ENCODE measurements at regions not wholly inside any gene's neighbourhood (a gene's known extent, or its start where the extent isn't known, plus 50 kb on each side); places are given as distances from the start of the nearest gene placed in this dataset.

- Histone ChIP-seq H3K9ac (ENCODE audit: low read depth in 1 of 2, low read length in 2 of 2) (no peak overlapping the region), H3K36me3 (ENCODE audit: control insufficient read depth in 2 of 2, insufficient read depth in 2 of 2, low read length in 2 of 2) (no peaks in the 10 kb centered on the region), H3K27me3 (ENCODE audit: control insufficient read depth in 2 of 2, insufficient read depth in 2 of 2, low read length in 2 of 2) (no peaks in the 10 kb centered on the region), H3K4me1 (ENCODE audit: control insufficient read depth in 2 of 2, insufficient read depth in 2 of 2, low read length in 2 of 2) (peaks cover 6 to 7% of the 10 kb centered on the region in 2 donors), H3K4me3 (ENCODE audit: low read length in 2 of 2) (no peak overlapping the region), H3K9me3 (ENCODE audit: control insufficient read depth in 2 of 2, low read length in 2 of 2) (no peaks in the 10 kb centered on the region), H3K27ac (ENCODE audit: low read depth in 2 of 2, low read length in 2 of 2) (no peak overlapping the region)
These were observed 122.8 kb upstream of the FHL2 start for GRCh38 chr2:105521616-105522015.

GRCh38 chr2:105521176-105521575 lies 122.3 kb upstream of the FHL2 start:
- Histone ChIP-seq H3K27me3 (ENCODE audit: control insufficient read depth in 2 of 2, insufficient read depth in 2 of 2, low read length in 2 of 2) (no peaks in the 10 kb centered on the region), H3K9ac (ENCODE audit: low read depth in 1 of 2, low read length in 2 of 2) (no peak overlapping the region), H3K4me1 (ENCODE audit: control insufficient read depth in 2 of 2, insufficient read depth in 2 of 2, low read length in 2 of 2) (peaks cover 6 to 7% of the 10 kb centered on the region in 2 donors), H3K9me3 (ENCODE audit: control insufficient read depth in 2 of 2, low read length in 2 of 2) (no peaks in the 10 kb centered on the region), H3K4me3 (ENCODE audit: low read length in 2 of 2) (no peak overlapping the region), H3K36me3 (ENCODE audit: control insufficient read depth in 2 of 2, insufficient read depth in 2 of 2, low read length in 2 of 2) (no peaks in the 10 kb centered on the region), H3K27ac (ENCODE audit: low read depth in 2 of 2, low read length in 2 of 2) (no peak overlapping the region)

GRCh38 chr2:105519516-105519915 lies 120.7 kb upstream of the FHL2 start:
- no peaks in the 10 kb centered on the region for H3K36me3 ChIP-seq (ENCODE audit: control insufficient read depth in 2 of 2, insufficient read depth in 2 of 2, low read length in 2 of 2)
- H3K4me3 ChIP-seq (ENCODE audit: low read length in 2 of 2) = no peak overlapping the region
- H3K27ac ChIP-seq (ENCODE audit: low read depth in 2 of 2, low read length in 2 of 2) = no peak overlapping the region
- H3K27me3 ChIP-seq (ENCODE audit: control insufficient read depth in 2 of 2, insufficient read depth in 2 of 2, low read length in 2 of 2) = no peaks in the 10 kb centered on the region
- peaks cover 6 to 7% of the 10 kb centered on the region in 2 donors for H3K4me1 ChIP-seq (ENCODE audit: control insufficient read depth in 2 of 2, insufficient read depth in 2 of 2, low read length in 2 of 2)
- H3K9ac ChIP-seq (ENCODE audit: low read depth in 1 of 2, low read length in 2 of 2) = no peak overlapping the region
- no peaks in the 10 kb centered on the region for H3K9me3 ChIP-seq (ENCODE audit: control insufficient read depth in 2 of 2, low read length in 2 of 2)

GRCh38 chr2:105518897-105519296 lies 120.0 kb upstream of the FHL2 start:
- no peaks in the 10 kb centered on the region for H3K27me3 ChIP-seq (ENCODE audit: control insufficient read depth in 2 of 2, insufficient read depth in 2 of 2, low read length in 2 of 2)
- no peaks in the 10 kb centered on the region for H3K36me3 ChIP-seq (ENCODE audit: control insufficient read depth in 2 of 2, insufficient read depth in 2 of 2, low read length in 2 of 2)
- peaks cover 6 to 7% of the 10 kb centered on the region in 2 donors for H3K4me1 ChIP-seq (ENCODE audit: control insufficient read depth in 2 of 2, insufficient read depth in 2 of 2, low read length in 2 of 2)
- H3K4me3 ChIP-seq (ENCODE audit: low read length in 2 of 2) = no peak overlapping the region
- no peak overlapping the region for H3K27ac ChIP-seq (ENCODE audit: low read depth in 2 of 2, low read length in 2 of 2)
- H3K9ac ChIP-seq (ENCODE audit: low read depth in 1 of 2, low read length in 2 of 2) = no peak overlapping the region
- H3K9me3 ChIP-seq (ENCODE audit: control insufficient read depth in 2 of 2, low read length in 2 of 2) = no peaks in the 10 kb centered on the region

- Histone ChIP-seq H3K4me3 (ENCODE audit: low read length in 2 of 2) (no peak overlapping the region), H3K36me3 (ENCODE audit: control insufficient read depth in 2 of 2, insufficient read depth in 2 of 2, low read length in 2 of 2) (no peaks in the 10 kb centered on the region), H3K9me3 (ENCODE audit: control insufficient read depth in 2 of 2, low read length in 2 of 2) (no peaks in the 10 kb centered on the region), H3K4me1 (ENCODE audit: control insufficient read depth in 2 of 2, insufficient read depth in 2 of 2, low read length in 2 of 2) (peaks cover 6 to 7% of the 10 kb centered on the region in 2 donors), H3K27ac (ENCODE audit: low read depth in 2 of 2, low read length in 2 of 2) (peak overlapping the region in 1 of 2 donors; percentile 26), H3K27me3 (ENCODE audit: control insufficient read depth in 2 of 2, insufficient read depth in 2 of 2, low read length in 2 of 2) (no peaks in the 10 kb centered on the region), H3K9ac (ENCODE audit: low read depth in 1 of 2, low read length in 2 of 2) (peak overlapping the region in 1 of 2 donors; percentile 9)
These were observed 119.2 kb upstream of the FHL2 start for GRCh38 chr2:105517814-105518705.

- H3K4me3 ChIP-seq (ENCODE audit: low read length in 2 of 2) = no peak overlapping the region
- H3K9ac ChIP-seq (ENCODE audit: low read depth in 1 of 2, low read length in 2 of 2) = no peak overlapping the region
- H3K4me1 ChIP-seq (ENCODE audit: control insufficient read depth in 2 of 2, insufficient read depth in 2 of 2, low read length in 2 of 2) = peaks cover 6 to 7% of the 10 kb centered on the region in 2 donors
- H3K9me3 ChIP-seq (ENCODE audit: control insufficient read depth in 2 of 2, low read length in 2 of 2) = no peaks in the 10 kb centered on the region
- H3K27ac ChIP-seq (ENCODE audit: low read depth in 2 of 2, low read length in 2 of 2) = no peak overlapping the region
- no peaks in the 10 kb centered on the region for H3K27me3 ChIP-seq (ENCODE audit: control insufficient read depth in 2 of 2, insufficient read depth in 2 of 2, low read length in 2 of 2)
- no peaks in the 10 kb centered on the region for H3K36me3 ChIP-seq (ENCODE audit: control insufficient read depth in 2 of 2, insufficient read depth in 2 of 2, low read length in 2 of 2)
These were observed 116.9 kb upstream of the FHL2 start for GRCh38 chr2:105515581-105516415.

- H3K9me3 ChIP-seq (ENCODE audit: control insufficient read depth in 2 of 2, low read length in 2 of 2) = no peaks in the 10 kb centered on the region
- H3K27ac ChIP-seq (ENCODE audit: low read depth in 2 of 2, low read length in 2 of 2) = no peak overlapping the region
- peaks cover 7 to 8% of the 10 kb centered on the region in 2 donors for H3K4me1 ChIP-seq (ENCODE audit: control insufficient read depth in 2 of 2, insufficient read depth in 2 of 2, low read length in 2 of 2)
These were observed 115.7 kb upstream of the FHL2 start for GRCh38 chr2:105514576-105514975.

GRCh38 chr2:105510761-105511528 lies 112.1 kb upstream of the FHL2 start:
- Histone ChIP-seq H3K27me3 (ENCODE audit: control insufficient read depth in 2 of 2, insufficient read depth in 2 of 2, low read length in 2 of 2) (no peaks in the 10 kb centered on the region), H3K27ac (ENCODE audit: low read depth in 2 of 2, low read length in 2 of 2) (no peak overlapping the region), H3K4me1 (ENCODE audit: control insufficient read depth in 2 of 2, insufficient read depth in 2 of 2, low read length in 2 of 2) (peaks cover 0 to 2% of the 10 kb centered on the region in 2 donors), H3K9ac (ENCODE audit: low read depth in 1 of 2, low read length in 2 of 2) (no peak overlapping the region), H3K36me3 (ENCODE audit: control insufficient read depth in 2 of 2, insufficient read depth in 2 of 2, low read length in 2 of 2) (no peaks in the 10 kb centered on the region), H3K4me3 (ENCODE audit: low read length in 2 of 2) (no peak overlapping the region), H3K9me3 (ENCODE audit: control insufficient read depth in 2 of 2, low read length in 2 of 2) (no peaks in the 10 kb centered on the region)

More at GRCh38 chr2:105514576-105514975, 115.7 kb upstream of the FHL2 start:
- Histone ChIP-seq H3K9ac (ENCODE audit: low read depth in 1 of 2, low read length in 2 of 2) (no peak overlapping the region), H3K27me3 (ENCODE audit: control insufficient read depth in 2 of 2, insufficient read depth in 2 of 2, low read length in 2 of 2) (no peaks in the 10 kb centered on the region), H3K4me3 (ENCODE audit: low read length in 2 of 2) (no peak overlapping the region), H3K36me3 (ENCODE audit: control insufficient read depth in 2 of 2, insufficient read depth in 2 of 2, low read length in 2 of 2) (no peaks in the 10 kb centered on the region)

GRCh38 chr2:105509269-105510086 lies 110.6 kb upstream of the FHL2 start:
- Histone ChIP-seq H3K4me3 (ENCODE audit: low read length in 2 of 2) (no peak overlapping the region), H3K9me3 (ENCODE audit: control insufficient read depth in 2 of 2, low read length in 2 of 2) (no peaks in the 10 kb centered on the region), H3K36me3 (ENCODE audit: control insufficient read depth in 2 of 2, insufficient read depth in 2 of 2, low read length in 2 of 2) (no peaks in the 10 kb centered on the region), H3K9ac (ENCODE audit: low read depth in 1 of 2, low read length in 2 of 2) (no peak overlapping the region), H3K27me3 (ENCODE audit: control insufficient read depth in 2 of 2, insufficient read depth in 2 of 2, low read length in 2 of 2) (no peaks in the 10 kb centered on the region), H3K4me1 (ENCODE audit: control insufficient read depth in 2 of 2, insufficient read depth in 2 of 2, low read length in 2 of 2) (peaks cover 0 to 2% of the 10 kb centered on the region in 2 donors), H3K27ac (ENCODE audit: low read depth in 2 of 2, low read length in 2 of 2) (no peak overlapping the region)

All from mucosa of rectum (tissue), 2 donors.